Activated naive CD4-positive, alpha-beta T cell treated with anti-CD3 and anti-CD28 coated beads for 36 hours (primary cell): ENCODE measurements at regions not wholly inside any gene's neighbourhood (a gene's known extent, or its start where the extent isn't known, plus 50 kb on each side); places are given as distances from the start of the nearest gene placed in this dataset.

ENCODE experiments used
- CTCF ChIA-PET: fragments of 350-600 bp; sonication (Branson Sonifier 250); formaldehyde crosslinking; loops from one replicate; lab custom pipeline; 2021; ENCODE audit warnings: antibody characterized with exemption; lab: Charles Lee
- DNase-seq: peaks from one replicate; pipeline ENCODE4 v3.0.0-alpha.2; 2020
- H3K27ac Mint-ChIP-seq: one replicate; pipeline ENCODE4 v1.8.0; 2021; ENCODE audit warnings: mild to moderate bottlenecking, mixed read lengths
- H3K27me3 Mint-ChIP-seq: one replicate; pipeline ENCODE4 v1.8.0; 2021; ENCODE audit warnings: low read depth, mixed read lengths
- H3K36me3 Mint-ChIP-seq: one replicate; pipeline ENCODE4 v1.8.0; 2021; ENCODE audit warnings: low read depth, mixed read lengths
- H3K4me1 Mint-ChIP-seq: one replicate; pipeline ENCODE4 v1.8.0; 2021; ENCODE audit warnings: low read depth, mixed read lengths
- H3K4me3 Mint-ChIP-seq: one replicate; pipeline ENCODE4 v1.8.0; 2021; ENCODE audit warnings: mild to moderate bottlenecking, moderate library complexity, mixed read lengths
- H3K9me3 Mint-ChIP-seq: one replicate; pipeline ENCODE4 v1.8.0; 2021; ENCODE audit warnings: mixed read lengths
- intact Hi-C: fragments of 100-400 bp; cut with micrococcal nuclease; formaldehyde crosslinking; loops from one replicate; pipeline ENCODE4 v1.15.1; 2023

GRCh38 chr7:81361769-81362312 lies 408.0 kb downstream of the HGF start:
- intact Hi-C loops = no loop called here
- CTCF ChIA-PET = no interaction called here
- Mint-ChIP-seq H3K4me3 (no peak overlapping the region), H3K36me3 (no peaks in the 10 kb centered on the region), H3K27ac (no peak overlapping the region), H3K27me3 (no peaks in the 10 kb centered on the region), H3K4me1 (no peaks in the 10 kb centered on the region), H3K9me3 (peaks cover 2% of the 10 kb centered on the region)
- DNase-seq = no peak

GRCh38 chr7:81355911-81356310 lies 413.9 kb downstream of the HGF start:
- Mint-ChIP-seq H3K4me1 (no peaks in the 10 kb centered on the region), H3K9me3 (peaks cover 2% of the 10 kb centered on the region), H3K27ac (no peak overlapping the region), H3K4me3 (no peak overlapping the region), H3K36me3 (no peaks in the 10 kb centered on the region), H3K27me3 (no peaks in the 10 kb centered on the region)
- intact Hi-C loops = no loop called here
- CTCF ChIA-PET = no interaction called here
- no peak for DNase-seq

GRCh38 chr7:81349044-81349443 lies 420.8 kb downstream of the HGF start:
- DNase-seq = no peak
- Mint-ChIP-seq H3K4me1 (no peaks in the 10 kb centered on the region), H3K27me3 (no peaks in the 10 kb centered on the region), H3K27ac (no peak overlapping the region), H3K9me3 (no peaks in the 10 kb centered on the region), H3K4me3 (no peak overlapping the region), H3K36me3 (no peaks in the 10 kb centered on the region)
- CTCF ChIA-PET = no interaction called here
- intact Hi-C loops = no loop called here

- DNase-seq = no peak
- Mint-ChIP-seq H3K4me1 (no peaks in the 10 kb centered on the region), H3K9me3 (no peaks in the 10 kb centered on the region), H3K36me3 (no peaks in the 10 kb centered on the region), H3K27me3 (no peaks in the 10 kb centered on the region), H3K4me3 (no peak overlapping the region), H3K27ac (no peak overlapping the region)
- intact Hi-C loops = no loop called here
- CTCF ChIA-PET = no interaction called here
Observed at GRCh38 chr7:81339946-81340345, 421.1 kb upstream of the SEMA3C start.

GRCh38 chr7:81333536-81333935 lies 414.7 kb upstream of the SEMA3C start:
- Mint-ChIP-seq H3K27ac (no peak overlapping the region), H3K4me1 (no peaks in the 10 kb centered on the region), H3K9me3 (no peaks in the 10 kb centered on the region), H3K36me3 (no peaks in the 10 kb centered on the region), H3K27me3 (no peaks in the 10 kb centered on the region), H3K4me3 (no peak overlapping the region)
- CTCF ChIA-PET = no interaction called here
- intact Hi-C loops = no loop called here
- DNase-seq = no peak

GRCh38 chr7:81333004-81333403 lies 414.2 kb upstream of the SEMA3C start:
- Mint-ChIP-seq H3K4me1 (no peaks in the 10 kb centered on the region), H3K4me3 (no peak overlapping the region), H3K9me3 (no peaks in the 10 kb centered on the region), H3K27me3 (no peaks in the 10 kb centered on the region), H3K36me3 (no peaks in the 10 kb centered on the region), H3K27ac (no peak overlapping the region)
- DNase-seq = no peak
- CTCF ChIA-PET = no interaction called here
- intact Hi-C loops = no loop called here

- H3K9me3 Mint-ChIP-seq = peaks cover 1% of the 10 kb centered on the region
- H3K4me3 Mint-ChIP-seq = no peak overlapping the region
- CTCF ChIA-PET = interaction anchor here (0.7 kb wide), 1 partner anchor 97 kb away, joined by 3 read pairs; no protein-coding TSS in a partner anchor
- no peaks in the 10 kb centered on the region for H3K4me1 Mint-ChIP-seq
- no peaks in the 10 kb centered on the region for H3K27me3 Mint-ChIP-seq
- intact Hi-C loops = no loop called here
- no peaks in the 10 kb centered on the region for H3K36me3 Mint-ChIP-seq
- H3K27ac Mint-ChIP-seq = no peak overlapping the region
- DNase-seq = no peak
Observed at GRCh38 chr7:81331061-81332018, 412.5 kb upstream of the SEMA3C start.

GRCh38 chr7:81330108-81330507 lies 411.3 kb upstream of the SEMA3C start:
- peaks cover 1% of the 10 kb centered on the region for H3K9me3 Mint-ChIP-seq
- no peak for DNase-seq
- no peak overlapping the region for H3K4me3 Mint-ChIP-seq
- no peaks in the 10 kb centered on the region for H3K4me1 Mint-ChIP-seq
- H3K27ac Mint-ChIP-seq = no peak overlapping the region
- intact Hi-C loops = no loop called here
- no peaks in the 10 kb centered on the region for H3K36me3 Mint-ChIP-seq
- no peaks in the 10 kb centered on the region for H3K27me3 Mint-ChIP-seq
- CTCF ChIA-PET = no interaction called here

- Mint-ChIP-seq H3K4me3 (no peak overlapping the region), H3K9me3 (peaks cover 4% of the 10 kb centered on the region), H3K36me3 (no peaks in the 10 kb centered on the region), H3K4me1 (no peaks in the 10 kb centered on the region), H3K27me3 (no peaks in the 10 kb centered on the region), H3K27ac (no peak overlapping the region)
- intact Hi-C loops = no loop called here
- CTCF ChIA-PET = no interaction called here
- DNase-seq = no peak
Observed at GRCh38 chr7:81327468-81328266, 408.8 kb upstream of the SEMA3C start.

- CTCF ChIA-PET = no interaction called here
- Mint-ChIP-seq H3K27me3 (no peaks in the 10 kb centered on the region), H3K4me3 (no peak overlapping the region), H3K9me3 (peaks cover 2% of the 10 kb centered on the region), H3K36me3 (no peaks in the 10 kb centered on the region), H3K27ac (no peak overlapping the region), H3K4me1 (no peaks in the 10 kb centered on the region)
- intact Hi-C loops = no loop called here
- no peak for DNase-seq
Observed at GRCh38 chr7:81321949-81322348, 403.1 kb upstream of the SEMA3C start.

GRCh38 chr7:81317741-81318140 lies 398.9 kb upstream of the SEMA3C start:
- CTCF ChIA-PET = no interaction called here

GRCh38 chr7:81308643-81309322 lies 389.9 kb upstream of the SEMA3C start:
- H3K4me3 Mint-ChIP-seq = no peak overlapping the region

More at GRCh38 chr7:81317741-81318140, 398.9 kb upstream of the SEMA3C start:
- H3K4me3 Mint-ChIP-seq = no peak overlapping the region
- DNase-seq = no peak
- H3K27me3 Mint-ChIP-seq = no peaks in the 10 kb centered on the region
- H3K36me3 Mint-ChIP-seq = no peaks in the 10 kb centered on the region
- H3K4me1 Mint-ChIP-seq = no peaks in the 10 kb centered on the region
- H3K27ac Mint-ChIP-seq = no peak overlapping the region
- intact Hi-C loops = no loop called here
- H3K9me3 Mint-ChIP-seq = no peaks in the 10 kb centered on the region

More at GRCh38 chr7:81308643-81309322, 389.9 kb upstream of the SEMA3C start:
- Mint-ChIP-seq H3K4me1 (no peaks in the 10 kb centered on the region), H3K9me3 (no peaks in the 10 kb centered on the region), H3K27ac (no peak overlapping the region), H3K27me3 (no peaks in the 10 kb centered on the region), H3K36me3 (no peaks in the 10 kb centered on the region)
- intact Hi-C loops = no loop called here
- no peak for DNase-seq
- CTCF ChIA-PET = no interaction called here
